ENCODE measurements at regions not wholly inside any gene's neighbourhood (a gene's known extent, or its start where the extent isn't known, plus 50 kb on each side); places are given as distances from the start of the nearest gene placed in this dataset.

- TF ChIP-seq CTCF (IDR thresholded peaks at IDR 0.05 in 2 of 3, conservative IDR thresholded peaks at IDR 0.05 in 1 of 3; ENCODE audit: control insufficient read depth in 2 of 3, extremely low read depth in 1 of 3, insufficient read depth in 1 of 3, low read depth in 3 of 3, low read length in 3 of 3), result no peak
- TF ChIP-seq ZBTB33 (IDR thresholded peaks at IDR 0.05), result no peak
- no peak for TF ChIP-seq REST (IDR thresholded peaks at IDR 0.05; ENCODE audit: low read depth, low read length)
- no peak for TF ChIP-seq E2F8 (IDR thresholded peaks at IDR 0.05; ENCODE audit: low read depth, partially characterized antibody)
- no peak for TF ChIP-seq USF1 (IDR thresholded peaks at IDR 0.05; ENCODE audit: borderline replicate concordance, extremely low read length, insufficient read depth, low read depth, low read length)
- TF ChIP-seq ZNF274 (IDR thresholded peaks at IDR 0.05; ENCODE audit: insufficient read depth, insufficient read length), result no peak
- no peak for TF ChIP-seq PBX3 (IDR thresholded peaks at IDR 0.05; ENCODE audit: insufficient replicate concordance, low read depth, low read length)
- no peak for TF ChIP-seq ATF2 (IDR thresholded peaks at IDR 0.05; ENCODE audit: low read length)
- TF ChIP-seq TBL1XR1 (IDR thresholded peaks at IDR 0.05; ENCODE audit: low read depth, low read length), result no peak
- no peak for TF ChIP-seq RAD21 (IDR thresholded peaks at IDR 0.05; ENCODE audit: insufficient read depth, low read depth, low read length)
- no peak for TF ChIP-seq RUNX3 (IDR thresholded peaks at IDR 0.05; ENCODE audit: low read length)
Observed at GRCh38 chr12:79514730-79515529, 175.8 kb downstream of the PAWR start.
